Panc1 (cell line): ENCODE measurements at regions not wholly inside any gene's neighbourhood (a gene's known extent, or its start where the extent isn't known, plus 50 kb on each side); places are given as distances from the start of the nearest gene placed in this dataset.

Experiments
- POLR2AphosphoS5 ChIP-seq: IDR thresholded peaks from 2 replicates; pipeline ENCODE4 v1.6.1; 2012; ENCODE audit warnings: mild to moderate bottlenecking, low read depth, low read length, moderate library complexity
- TF ChIP-seq, protein P1 (sequence below): fragments of 450-650 bp; IDR thresholded peaks from 2 replicates; pipeline ENCODE4 v1.5.1; 2017; ENCODE audit warnings: mild to moderate bottlenecking
- TF ChIP-seq, protein P2 (sequence below), 2 experiments: IDR thresholded peaks; 2 replicates each; pipeline ENCODE4 v1.6.1; 2011 to 2012; ENCODE audit warnings: low read depth in 2 of 2, control low read depth in 1 of 2, low read length in 1 of 2, mild to moderate bottlenecking in 1 of 2, moderate library complexity in 1 of 2; ENCODE audit not compliant: insufficient read depth in 1 of 2

DNA sequence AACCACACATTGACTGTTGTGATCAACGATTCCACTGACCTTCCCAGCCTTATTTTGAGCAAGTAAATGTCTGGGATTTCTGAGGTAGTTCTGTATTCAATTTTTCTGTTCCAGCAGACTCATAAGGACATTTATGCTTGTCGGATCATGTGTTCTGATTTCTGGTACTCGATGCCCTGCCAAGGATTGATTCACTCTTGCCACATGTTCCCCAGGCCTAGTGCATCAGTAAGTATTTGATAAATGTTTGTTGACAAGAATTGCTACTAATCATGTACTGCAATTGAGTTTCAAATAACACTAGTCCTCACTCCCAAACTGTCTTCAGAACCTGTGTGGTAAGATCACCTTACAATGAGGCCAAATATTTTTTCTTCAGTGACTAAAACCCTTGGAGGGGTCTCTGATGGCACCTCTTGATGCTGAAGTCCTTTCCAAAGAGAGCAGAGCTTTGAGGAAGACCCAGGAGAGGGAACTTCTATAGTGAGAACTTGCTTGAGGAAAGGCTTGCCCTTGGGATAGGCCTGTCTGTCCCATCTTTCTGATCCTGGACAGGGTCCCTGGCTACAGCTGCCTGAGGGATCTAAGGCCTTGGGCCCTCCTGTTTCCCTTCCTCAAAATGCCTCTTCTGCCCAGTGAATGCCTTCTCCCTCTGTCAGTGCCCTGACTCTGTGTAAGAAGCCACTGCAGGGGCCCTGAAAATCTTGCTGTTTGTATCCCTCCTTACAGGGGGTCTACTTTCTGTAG is 115.8 kb upstream of the FAM78B start:
- TF ChIP-seq, protein P1, sequence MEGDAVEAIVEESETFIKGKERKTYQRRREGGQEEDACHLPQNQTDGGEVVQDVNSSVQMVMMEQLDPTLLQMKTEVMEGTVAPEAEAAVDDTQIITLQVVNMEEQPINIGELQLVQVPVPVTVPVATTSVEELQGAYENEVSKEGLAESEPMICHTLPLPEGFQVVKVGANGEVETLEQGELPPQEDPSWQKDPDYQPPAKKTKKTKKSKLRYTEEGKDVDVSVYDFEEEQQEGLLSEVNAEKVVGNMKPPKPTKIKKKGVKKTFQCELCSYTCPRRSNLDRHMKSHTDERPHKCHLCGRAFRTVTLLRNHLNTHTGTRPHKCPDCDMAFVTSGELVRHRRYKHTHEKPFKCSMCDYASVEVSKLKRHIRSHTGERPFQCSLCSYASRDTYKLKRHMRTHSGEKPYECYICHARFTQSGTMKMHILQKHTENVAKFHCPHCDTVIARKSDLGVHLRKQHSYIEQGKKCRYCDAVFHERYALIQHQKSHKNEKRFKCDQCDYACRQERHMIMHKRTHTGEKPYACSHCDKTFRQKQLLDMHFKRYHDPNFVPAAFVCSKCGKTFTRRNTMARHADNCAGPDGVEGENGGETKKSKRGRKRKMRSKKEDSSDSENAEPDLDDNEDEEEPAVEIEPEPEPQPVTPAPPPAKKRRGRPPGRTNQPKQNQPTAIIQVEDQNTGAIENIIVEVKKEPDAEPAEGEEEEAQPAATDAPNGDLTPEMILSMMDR, result no peak
- no peak for TF ChIP-seq POLR2AphosphoS5
- TF ChIP-seq, protein P2, sequence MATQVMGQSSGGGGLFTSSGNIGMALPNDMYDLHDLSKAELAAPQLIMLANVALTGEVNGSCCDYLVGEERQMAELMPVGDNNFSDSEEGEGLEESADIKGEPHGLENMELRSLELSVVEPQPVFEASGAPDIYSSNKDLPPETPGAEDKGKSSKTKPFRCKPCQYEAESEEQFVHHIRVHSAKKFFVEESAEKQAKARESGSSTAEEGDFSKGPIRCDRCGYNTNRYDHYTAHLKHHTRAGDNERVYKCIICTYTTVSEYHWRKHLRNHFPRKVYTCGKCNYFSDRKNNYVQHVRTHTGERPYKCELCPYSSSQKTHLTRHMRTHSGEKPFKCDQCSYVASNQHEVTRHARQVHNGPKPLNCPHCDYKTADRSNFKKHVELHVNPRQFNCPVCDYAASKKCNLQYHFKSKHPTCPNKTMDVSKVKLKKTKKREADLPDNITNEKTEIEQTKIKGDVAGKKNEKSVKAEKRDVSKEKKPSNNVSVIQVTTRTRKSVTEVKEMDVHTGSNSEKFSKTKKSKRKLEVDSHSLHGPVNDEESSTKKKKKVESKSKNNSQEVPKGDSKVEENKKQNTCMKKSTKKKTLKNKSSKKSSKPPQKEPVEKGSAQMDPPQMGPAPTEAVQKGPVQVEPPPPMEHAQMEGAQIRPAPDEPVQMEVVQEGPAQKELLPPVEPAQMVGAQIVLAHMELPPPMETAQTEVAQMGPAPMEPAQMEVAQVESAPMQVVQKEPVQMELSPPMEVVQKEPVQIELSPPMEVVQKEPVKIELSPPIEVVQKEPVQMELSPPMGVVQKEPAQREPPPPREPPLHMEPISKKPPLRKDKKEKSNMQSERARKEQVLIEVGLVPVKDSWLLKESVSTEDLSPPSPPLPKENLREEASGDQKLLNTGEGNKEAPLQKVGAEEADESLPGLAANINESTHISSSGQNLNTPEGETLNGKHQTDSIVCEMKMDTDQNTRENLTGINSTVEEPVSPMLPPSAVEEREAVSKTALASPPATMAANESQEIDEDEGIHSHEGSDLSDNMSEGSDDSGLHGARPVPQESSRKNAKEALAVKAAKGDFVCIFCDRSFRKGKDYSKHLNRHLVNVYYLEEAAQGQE (IDR thresholded peaks at IDR 0.05; ENCODE audit: insufficient read depth in 1 of 2, low read depth in 2 of 2, low read length in 1 of 2), result no peak
